Gastroesophageal sphincter (tissue), 4 donors: ENCODE measurements at regions not wholly inside any gene's neighbourhood (a gene's known extent, or its start where the extent isn't known, plus 50 kb on each side); places are given as distances from the start of the nearest gene placed in this dataset.
"Not testable (repeated sequence)": the region's sequence is repeated elsewhere in the genome, so short reads cannot be mapped to it uniquely, and the experiment has no call there.

Experiments
- ATAC-seq: fragments of 150-250 bp; one replicate; pipeline ENCODE4 v1.9.1; 2016; ENCODE audit warnings: mild to moderate bottlenecking, moderate library complexity
- H3K27ac ChIP-seq, 4 donors: fragments of 200-600 bp; sonication (generic) in 3 of 4; 1 replicate in 3 of 4; 2 replicates in 1 of 4; pipeline ENCODE4 v1.5.1; 2016 to 2019
- H3K27me3 ChIP-seq: fragments of 200-600 bp; sonication (generic); one replicate; pipeline ENCODE4 v1.5.1; 2019
- H3K36me3 ChIP-seq, 2 donors: fragments of 200-600 bp; sonication (generic); one replicate each; pipeline ENCODE4 v1.5.1; 2019; ENCODE audit warnings: control low read depth in 1 of 2
- H3K4me1 ChIP-seq, 3 donors: fragments of 200-600 bp; sonication (generic); 1 replicate in 2 of 3; 2 replicates in 1 of 3; pipeline ENCODE4 v1.5.1; 2016 to 2019; ENCODE audit warnings: control low read depth in 2 of 3
- H3K4me3 ChIP-seq, 2 donors: fragments of 200-600 bp; sonication (generic); one replicate each; pipeline ENCODE4 v1.5.1; 2019; ENCODE audit warnings: mild to moderate bottlenecking in 1 of 2, moderate library complexity in 1 of 2
- H3K9me3 ChIP-seq, 3 donors: fragments of 200-600 bp; sonication (generic); one replicate each; pipeline ENCODE4 v1.5.1; 2017 to 2019; ENCODE audit warnings: control low read depth in 2 of 3
- WGBS, 2 donors: methylation state at CpG; one replicate each; pipeline ENCODE4 v1.1.5; 2018; ENCODE audit warnings: low coverage in 1 of 2; 5-methylcytosine and 5-hydroxymethylcytosine counted together

- H3K27ac ChIP-seq = not testable (repeated sequence)
Measured at GRCh38 chr3:195960971-195961775, 52.8 kb upstream of the TNK2 start.

GRCh38 chr3:195960164-195960563 is 51.8 kb upstream of the TNK2 start:
- not testable (repeated sequence) for H3K4me1 ChIP-seq, ATAC-seq, H3K9me3 ChIP-seq, H3K4me3 ChIP-seq, H3K27me3 ChIP-seq
- 86 to 100% methylated on average over 1 to 2 of the region's 2 CpGs for WGBS, 2 donors
- peaks cover 0 to 64% of the 10 kb centered on the region in 2 donors for H3K36me3 ChIP-seq
- peak overlapping the region in 2 of 4 donors; percentile 66 to 72 for H3K27ac ChIP-seq

More at GRCh38 chr3:195960971-195961775, 52.8 kb upstream of the TNK2 start:
- not testable (repeated sequence) for H3K4me1 ChIP-seq, H3K4me3 ChIP-seq, H3K9me3 ChIP-seq, H3K27me3 ChIP-seq, ATAC-seq
- peaks cover 0 to 74% of the 10 kb centered on the region in 2 donors for H3K36me3 ChIP-seq
- WGBS, 2 donors = 83% methylated on average over 11 of the region's 26 CpGs; no CpG with 5 or more reads in 1 of the 2 donors

DNA sequence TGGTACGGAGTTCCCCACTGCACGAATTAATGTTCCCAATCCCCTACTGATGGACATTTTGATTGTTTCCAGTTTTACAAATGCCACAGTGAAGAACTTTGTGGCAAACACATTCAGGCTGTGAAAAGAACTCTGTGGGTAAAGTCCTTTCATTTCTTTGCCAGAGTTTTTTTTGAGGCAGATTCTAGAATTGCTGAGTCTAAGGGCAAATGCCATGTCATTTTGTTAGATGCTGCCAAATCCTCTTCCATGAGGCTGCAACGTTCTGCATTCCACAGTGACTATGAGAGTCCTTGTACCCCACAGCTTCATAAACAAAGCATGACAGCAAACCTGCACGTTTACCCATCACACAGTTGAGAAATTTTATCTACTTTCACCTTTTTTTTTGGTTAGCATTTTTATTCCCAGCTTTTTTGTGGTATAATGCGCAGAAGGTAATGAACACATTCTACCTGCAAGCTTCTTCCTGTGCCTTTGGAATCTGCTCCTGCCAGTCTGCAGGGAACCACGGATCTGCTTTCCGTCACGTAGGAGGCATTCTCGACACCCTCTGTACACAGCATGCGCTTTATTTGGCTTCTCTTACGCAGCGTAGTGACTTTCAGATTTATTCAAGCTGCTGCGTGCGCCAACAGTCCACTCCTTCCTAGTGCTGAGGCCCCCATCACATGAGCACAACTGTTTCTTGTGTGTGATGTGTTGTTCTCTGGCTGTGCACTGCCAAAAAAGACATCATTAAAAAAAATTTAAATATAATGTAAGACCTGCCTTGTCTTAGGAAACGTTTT is 51.2 kb upstream of the TNK2 start:
- Histone ChIP-seq H3K4me1 (peaks cover 0 to 11% (median 0%) of the 10 kb centered on the region in 3 donors), H3K36me3 (peaks cover 0 to 58% of the 10 kb centered on the region in 2 donors), H3K27ac (peak overlapping the region in 2 of 4 donors; percentile 66 to 72)
- ATAC-seq = peak; percentile 90
- not testable (repeated sequence) for H3K9me3 ChIP-seq, H3K27me3 ChIP-seq, H3K4me3 ChIP-seq
- 54% methylated on average over 3 of the region's 15 CpGs; no CpG with 5 or more reads in 1 of the 2 donors for WGBS, 2 donors

DNA sequence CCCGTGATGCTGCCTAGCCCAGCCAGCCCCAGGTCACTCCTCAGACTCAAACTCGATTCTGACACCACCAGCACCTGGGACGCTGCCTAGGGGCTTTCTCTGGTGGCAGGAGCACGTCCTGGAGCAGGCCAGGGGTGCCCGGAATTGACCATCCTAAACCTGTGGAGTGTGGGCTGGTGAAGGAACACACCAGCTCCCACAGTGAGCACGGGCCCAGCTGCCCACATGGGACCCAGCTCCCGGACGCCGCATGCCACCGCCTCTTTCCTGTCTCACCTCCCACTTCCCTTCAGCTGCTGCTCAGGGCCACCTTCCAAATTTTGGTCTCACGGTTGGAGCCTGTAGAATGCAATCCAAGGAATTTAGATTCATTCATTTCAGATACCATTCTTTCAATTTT is 50.4 kb upstream of the TNK2 start:
- 0 to 57% methylated on average over 1 to 6 of the region's 11 CpGs for WGBS, 2 donors
- not testable (repeated sequence) for H3K4me3 ChIP-seq, H3K27me3 ChIP-seq, H3K9me3 ChIP-seq, ATAC-seq
- Histone ChIP-seq H3K27ac (peak overlapping the region in 1 of 4 donors; percentile 49), H3K36me3 (peaks cover 0 to 50% of the 10 kb centered on the region in 2 donors), H3K4me1 (peaks cover 0 to 11% (median 0%) of the 10 kb centered on the region in 3 donors)
